HK-2 (cell line): ENCODE measurements at regions not wholly inside any gene's neighbourhood (a gene's known extent, or its start where the extent isn't known, plus 50 kb on each side); places are given as distances from the start of the nearest gene placed in this dataset.
"Not testable (repeated sequence)": the region's sequence is repeated elsewhere in the genome, so short reads cannot be mapped to it uniquely, and the experiment has no call there.

ENCODE experiments used
- DNase-seq: peaks from one replicate; pipeline ENCODE4 v3.0.0-alpha.2; 2018; ENCODE audit not compliant: unreplicated experiment

DNA sequence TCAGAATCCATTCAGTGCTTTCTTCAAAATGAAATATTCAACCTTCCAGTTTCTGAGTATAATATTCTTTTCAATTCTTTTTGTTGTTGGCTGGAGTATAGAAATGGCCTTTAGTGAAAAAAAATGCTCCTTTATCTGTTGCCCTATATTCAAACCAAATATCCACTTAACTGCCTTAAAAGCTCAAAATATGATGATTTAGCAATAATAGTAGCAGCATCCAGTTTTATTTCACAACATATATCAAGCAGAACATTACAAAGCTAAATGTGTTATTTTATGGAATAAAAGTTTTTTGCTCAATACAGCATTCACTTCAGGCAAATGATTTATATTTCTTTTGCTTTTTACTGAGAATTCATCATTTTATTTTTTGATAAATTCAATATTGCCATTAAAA, 322.4 kb upstream of the EYS start:
- DNase-seq = no peak

DNA sequence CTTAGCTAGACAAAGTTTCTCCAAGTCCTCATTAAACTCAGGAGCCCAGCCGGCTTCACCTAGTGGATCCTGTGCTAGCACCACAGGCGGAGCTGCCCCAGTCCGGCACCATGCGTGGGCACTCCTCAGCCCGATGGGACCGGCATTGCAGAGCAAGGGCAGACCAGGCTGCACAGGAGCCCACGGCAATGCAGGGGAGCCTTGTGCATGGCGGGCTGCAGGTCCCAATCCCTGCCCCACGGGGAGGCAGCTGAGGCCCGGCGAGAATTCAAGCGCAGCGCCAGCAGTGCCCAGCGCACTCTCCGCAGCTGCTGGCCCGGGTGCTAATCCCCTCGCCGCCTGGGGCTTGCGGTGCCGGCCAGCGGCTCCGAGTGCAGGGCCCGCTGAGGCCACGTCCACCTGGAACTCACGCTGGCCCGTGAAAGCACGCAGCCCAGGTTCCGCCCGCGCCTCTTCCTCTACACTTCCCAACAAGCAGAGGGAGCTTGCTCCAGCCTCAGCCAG, 292.3 kb upstream of the EYS start:
- DNase-seq = no peak

DNA sequence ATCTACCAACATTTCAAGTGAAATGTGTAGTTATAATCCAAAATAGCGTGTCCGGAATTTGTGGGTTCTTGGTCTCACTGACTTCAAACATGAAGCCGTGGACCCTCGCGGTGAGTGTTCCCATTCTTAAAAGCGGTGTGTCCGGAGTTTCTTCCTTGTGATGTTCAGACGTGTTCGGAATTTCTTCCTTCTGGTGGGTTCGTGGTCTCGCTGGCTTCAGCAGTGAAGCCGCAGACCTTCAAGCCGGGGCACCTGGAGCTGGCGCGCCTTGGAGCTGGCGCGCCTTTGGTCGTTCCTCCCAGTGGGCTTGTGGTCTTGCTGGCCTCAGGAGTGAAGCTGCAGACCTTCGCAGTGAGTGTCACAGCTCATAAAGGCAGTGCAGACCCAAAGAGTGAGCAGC, 291.5 kb upstream of the EYS start:
- no peak for DNase-seq

DNA sequence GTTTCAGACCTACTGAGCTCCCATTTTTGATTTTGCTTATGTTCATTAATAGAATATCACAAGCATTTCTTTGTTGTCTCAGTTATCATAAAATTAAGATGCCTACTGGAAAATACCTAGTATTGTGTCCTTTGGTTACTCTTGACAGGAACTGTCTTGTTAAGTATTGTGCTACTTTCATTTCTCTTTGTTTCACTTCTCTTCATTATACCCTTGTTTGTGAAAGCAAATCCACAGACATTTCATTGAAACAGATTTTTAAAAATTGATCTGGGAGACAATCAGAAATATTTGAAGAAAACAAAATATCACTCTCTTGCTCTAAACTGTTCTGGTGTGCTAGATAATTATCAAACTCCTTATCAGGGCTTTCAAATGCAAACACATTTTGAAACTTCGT, 290.5 kb upstream of the EYS start:
- no peak for DNase-seq

DNA sequence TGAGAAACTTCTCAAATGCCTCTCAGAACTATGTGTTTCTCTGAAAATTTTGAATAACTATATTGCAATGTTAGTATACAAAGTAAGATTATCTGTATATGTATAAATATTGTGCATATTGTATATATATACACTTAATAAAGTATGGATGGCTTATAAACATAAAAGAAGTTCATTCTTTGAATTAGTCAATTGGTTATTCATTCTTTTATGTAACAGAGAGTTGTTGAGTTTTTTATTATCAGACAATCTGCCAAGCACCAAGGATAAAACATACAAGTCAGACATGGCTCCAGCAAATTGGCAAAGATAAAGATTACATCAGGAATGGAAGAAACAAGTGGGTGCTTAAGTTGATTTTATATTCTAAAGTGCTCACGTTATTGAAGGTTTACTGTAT, 289.1 kb upstream of the EYS start:
- DNase-seq = no peak

DNA sequence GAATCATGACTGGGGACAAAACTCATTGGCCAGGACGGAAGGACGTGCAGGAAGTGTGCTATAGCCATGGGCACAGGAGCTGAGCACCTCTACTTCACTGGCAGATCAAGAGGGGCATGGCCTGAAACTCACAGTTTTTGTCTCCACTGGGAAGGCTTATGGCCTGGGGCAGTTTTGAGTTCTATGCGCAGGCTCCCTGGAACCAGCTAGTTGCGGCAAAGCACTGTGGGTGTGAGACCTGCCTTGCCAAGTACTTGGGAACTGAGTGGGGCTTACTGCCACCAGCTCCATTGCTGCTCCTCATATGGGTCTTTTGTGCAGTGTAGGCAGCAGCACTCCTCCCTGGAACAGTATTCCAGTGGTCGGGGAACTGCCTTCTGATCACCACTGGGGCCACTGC, 282.6 kb upstream of the EYS start:
- DNase-seq = no peak

DNA sequence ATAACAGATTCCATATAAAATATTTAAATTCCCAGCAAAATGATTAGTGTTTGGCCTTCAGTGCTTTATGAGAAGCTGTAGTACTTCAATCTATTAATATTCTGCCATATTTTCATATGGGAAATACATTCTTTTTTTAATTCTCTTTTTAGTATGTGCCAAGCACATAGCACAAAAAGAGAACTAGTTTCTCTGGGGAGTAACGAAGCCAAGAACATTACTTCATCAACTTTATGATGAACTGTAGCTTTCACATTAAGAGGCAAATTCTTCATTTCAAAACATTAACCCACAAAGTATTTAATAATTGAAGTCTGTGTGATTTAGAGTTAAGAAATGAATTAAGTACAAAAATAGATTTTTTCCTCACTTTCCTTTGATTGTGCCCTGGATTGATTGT, 281.0 kb upstream of the EYS start:
- no peak for DNase-seq

DNA sequence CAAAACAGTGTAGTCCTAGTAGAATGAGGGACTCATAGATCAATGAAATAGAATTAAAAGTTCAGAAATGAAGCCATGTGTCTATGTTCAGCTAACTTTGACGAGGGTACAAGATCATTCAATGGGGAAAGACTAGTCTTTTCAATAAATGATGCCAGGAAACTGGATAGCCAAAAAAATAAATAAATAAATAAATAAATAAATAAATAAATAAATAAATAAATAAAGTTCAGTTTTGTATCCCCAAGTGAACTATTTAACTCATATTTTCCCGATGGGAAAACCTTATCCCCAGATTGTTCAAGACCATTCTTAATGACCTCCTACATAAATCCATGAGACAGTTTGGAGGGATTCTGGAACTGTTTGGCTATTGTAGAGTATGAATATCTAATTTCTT, 277.1 kb upstream of the EYS start:
- DNase-seq = no peak

DNA sequence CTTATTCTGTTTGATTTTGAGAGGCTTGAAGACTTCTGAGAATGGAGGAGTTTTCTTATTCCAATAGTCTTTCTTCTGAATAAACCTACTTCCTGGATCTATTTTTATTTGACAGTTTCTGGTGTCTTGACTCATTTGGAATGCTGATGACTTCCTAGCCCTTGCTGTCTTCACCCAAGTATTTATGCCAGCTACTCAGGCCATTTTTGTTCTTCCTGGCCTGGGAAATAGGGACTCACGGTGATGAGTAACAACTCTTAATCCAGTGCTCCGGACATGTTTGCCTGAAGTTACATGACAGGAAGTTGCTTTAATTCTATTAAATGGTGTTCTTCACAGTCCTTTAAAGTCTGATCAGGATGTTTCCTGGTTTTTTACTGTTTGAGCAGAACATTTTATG, 272.1 kb upstream of the EYS start:
- DNase-seq = no peak

DNA sequence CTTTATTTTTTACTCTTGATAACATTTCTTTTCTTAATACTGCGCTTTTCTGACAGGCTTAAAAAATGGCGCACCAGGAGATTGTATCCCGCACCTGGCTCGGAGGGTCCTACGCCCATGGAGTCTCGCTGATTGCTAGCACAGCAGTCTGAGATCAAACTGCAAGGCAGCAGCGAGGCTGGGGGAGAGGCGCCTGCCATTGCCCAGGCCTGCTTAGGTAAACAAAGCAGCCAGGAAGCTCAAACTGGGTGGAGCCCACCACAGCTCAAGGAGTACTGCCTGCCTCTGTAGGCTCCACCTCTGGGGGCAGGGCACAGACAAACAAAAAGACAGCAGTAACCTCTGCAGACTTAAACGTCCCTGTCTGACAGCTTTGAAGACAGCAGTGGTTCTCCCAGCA, 264.2 kb upstream of the EYS start:
- DNase-seq = not testable (repeated sequence)

DNA sequence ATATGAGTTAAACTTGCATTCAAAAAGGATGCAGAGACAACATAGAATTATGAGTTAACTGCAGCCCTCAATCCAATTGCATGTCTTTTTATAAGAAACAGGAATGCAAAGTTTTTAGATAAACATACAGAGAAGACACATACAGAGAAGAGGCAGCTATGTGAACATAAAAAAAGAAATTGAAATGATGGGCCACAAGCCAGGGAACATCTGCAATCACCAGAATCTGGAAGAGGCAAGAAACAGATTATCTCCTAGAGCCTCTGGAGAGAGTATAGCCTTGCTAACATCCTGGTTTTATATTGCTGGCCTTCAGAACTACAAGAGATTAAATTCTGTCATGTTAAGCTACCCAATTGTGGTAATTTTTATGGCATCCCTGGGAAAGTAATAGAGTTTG, 257.2 kb upstream of the EYS start:
- DNase-seq = no peak

DNA sequence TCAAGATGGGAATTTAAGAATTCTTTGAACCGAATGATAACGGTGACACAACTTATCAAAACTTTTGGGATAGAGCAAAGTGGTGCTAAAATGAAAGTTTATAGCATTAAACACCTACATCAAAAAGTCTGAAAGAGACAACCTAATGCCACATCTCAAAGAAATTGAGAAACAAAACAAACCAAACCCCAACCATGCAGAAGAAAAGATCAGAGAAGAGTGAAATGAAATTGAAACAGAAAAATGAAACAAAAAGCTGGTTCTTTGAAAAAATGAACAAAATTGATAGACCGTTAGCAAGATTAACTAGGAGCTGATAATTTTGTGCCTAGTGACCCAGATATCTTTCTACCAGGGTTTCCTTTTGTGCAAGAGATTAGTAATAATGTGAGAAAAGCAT, 248.0 kb upstream of the EYS start:
- no peak for DNase-seq

DNA sequence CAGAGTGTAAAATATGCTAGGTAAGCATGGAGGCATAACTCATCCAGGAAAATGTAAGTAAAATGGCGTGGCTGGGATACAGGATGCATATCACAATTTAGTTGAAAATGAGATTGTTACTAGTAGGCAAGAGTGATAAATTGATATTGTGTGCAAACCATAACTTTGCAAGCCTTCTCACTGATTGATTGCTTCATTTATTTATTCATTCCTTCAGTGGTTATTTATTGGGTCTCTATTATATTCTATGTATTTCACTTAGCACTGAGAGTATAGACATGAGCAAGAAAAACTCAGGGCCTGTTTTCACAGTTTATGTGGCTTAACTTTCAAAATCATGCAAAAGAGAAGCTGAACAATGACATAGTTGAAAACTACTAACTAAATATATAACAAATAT, 241.0 kb upstream of the EYS start:
- DNase-seq = no peak

DNA sequence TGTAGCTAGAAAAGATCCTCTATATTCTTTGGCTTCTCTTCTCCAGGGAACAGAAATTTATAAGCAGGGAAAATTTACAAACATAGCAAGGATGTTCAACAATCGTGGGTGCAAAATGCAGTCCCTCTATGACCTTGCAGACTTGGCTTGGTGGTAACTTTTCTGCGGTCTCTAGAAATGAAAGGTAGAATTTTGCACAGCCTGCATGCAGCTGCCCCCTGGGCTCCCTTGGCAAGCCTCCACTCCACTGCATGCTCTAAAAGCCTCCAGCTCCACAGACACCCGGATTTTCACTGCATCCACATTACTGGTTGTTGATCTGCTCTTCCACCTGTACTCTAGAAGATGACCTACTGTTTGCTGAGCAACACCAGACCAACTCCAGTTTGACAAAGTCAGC, 236.5 kb upstream of the EYS start:
- no peak for DNase-seq

DNA sequence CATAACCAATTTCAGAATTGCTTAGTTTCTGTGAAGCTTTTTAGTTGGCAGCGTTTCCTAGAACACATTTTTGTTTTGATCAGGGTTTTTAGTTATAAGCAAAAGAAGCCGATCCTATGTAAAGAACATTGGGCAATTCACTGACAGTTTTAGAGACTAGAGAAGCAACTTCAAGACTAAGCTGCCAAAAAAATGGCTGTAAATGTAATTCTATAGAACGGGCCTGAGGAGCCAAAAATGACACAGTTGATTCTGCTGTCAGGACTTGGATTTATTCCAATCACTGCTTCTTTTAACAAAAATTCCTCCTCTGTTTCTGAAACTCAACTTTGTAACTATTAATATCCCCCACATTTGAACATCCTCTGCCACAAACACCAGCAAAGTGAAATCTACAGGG, 236.0 kb upstream of the EYS start:
- DNase-seq = no peak

DNA sequence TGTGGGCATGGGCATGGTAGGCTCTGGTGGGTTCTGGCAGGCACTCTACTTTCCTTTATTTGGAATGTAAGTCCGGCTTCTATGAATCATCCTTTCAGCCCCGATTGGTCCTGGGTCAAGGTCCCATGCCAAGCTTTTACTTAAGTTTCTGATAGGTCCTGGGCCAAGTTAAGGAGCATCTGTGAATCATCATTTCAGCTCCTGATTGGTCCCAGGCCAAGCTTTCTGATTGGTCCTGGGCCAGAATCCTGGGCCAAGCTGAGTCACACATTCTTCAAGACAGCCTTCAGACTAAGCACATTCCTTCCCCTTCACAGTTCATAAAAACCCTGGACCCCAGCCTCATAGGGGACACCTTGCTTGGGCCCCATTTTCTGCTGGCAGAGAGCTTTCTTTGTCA, 231.0 kb upstream of the EYS start:
- no peak for DNase-seq

DNA sequence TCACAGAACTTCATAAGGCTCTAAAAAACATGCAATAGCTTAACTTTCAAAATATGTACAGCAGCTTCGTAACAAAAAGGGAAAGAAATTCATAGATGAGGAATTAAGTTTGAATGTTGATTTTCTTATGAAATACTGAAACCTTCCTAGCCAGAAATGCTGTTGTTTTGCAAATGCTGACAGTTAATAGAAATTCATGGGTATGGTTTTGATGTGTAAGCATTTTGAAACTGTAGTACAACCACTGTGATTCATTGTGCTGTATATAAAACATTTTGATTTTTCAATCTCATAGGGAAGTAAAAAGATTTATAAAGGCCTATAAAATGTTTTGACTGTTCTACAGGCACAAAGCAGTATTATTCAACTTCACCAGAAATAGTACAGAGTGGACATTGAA, 228.4 kb upstream of the EYS start:
- DNase-seq = no peak

DNA sequence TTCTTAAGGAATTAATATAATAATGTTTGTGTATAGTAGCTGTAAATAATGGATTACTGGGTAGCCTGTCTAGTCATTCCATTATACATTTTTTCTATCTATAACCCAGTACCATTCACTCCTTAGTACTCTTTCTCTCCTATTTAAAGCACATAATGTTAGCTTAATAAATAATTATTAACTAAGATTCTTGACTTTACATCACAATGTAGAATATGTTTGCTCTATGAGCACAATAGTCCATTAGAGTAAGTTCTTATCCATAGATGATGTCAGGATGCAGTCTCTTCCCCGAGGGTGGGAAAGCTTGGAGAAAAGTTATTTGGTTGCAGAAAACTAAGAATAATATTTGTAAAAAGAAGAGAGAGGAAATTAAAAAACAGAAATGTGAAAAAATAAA, 226.4 kb upstream of the EYS start:
- no peak for DNase-seq

DNA sequence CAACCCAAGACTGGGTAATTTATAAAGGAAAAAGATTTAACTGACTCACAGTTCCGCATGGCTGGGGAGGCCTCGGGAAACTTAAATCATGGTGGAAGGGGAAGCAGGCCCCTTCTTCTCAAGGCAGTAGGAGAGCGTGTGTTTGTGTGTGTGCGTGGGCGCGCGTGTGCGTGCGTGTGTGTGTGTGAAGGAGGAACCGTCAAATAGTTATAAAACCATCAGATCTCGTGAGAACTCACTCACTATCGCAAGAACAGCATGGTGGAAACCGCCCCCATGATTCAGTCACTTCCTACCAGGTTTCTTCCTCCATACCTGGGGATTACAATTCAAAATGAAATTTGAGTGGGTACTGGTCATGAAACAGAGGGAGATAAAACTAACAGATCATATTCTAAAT, 220.1 kb upstream of the EYS start:
- no peak for DNase-seq

DNA sequence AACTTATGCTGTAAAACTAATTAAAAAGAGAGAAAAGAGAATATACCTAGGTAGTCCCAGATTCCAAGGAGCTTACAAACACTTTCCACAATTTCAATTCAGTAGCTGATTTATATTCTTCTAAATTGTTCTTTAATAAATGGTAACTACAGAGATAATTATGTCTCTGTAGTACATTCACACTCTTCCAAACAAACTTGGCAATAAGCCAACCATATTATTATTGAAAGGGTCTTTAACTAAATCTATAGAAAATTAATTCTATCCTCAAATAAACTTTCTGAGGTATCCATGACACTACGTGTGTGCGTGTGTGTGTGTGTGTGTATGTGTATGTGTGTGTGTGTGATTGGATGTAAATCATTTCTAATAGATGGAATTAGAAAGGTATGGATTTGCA, 217.4 kb upstream of the EYS start:
- no peak for DNase-seq

DNA sequence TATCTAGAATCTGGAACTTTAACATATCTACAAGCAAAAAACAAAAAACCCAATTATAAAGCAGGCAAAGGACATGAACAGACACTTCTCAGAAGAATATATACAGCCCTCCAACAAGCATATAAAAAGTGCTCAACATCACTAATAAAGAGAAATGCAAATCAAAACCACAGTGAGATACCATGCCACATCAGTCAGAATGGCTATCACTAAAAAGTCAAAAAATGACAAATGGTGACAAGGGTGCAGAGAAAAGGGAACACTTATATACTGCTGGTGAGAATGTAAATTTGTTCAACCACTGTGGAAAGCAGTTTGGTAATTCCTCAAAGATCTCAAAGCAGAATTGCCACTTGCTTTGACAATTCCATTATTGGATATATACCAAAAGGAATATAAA, 215.0 kb upstream of the EYS start:
- DNase-seq = no peak

DNA sequence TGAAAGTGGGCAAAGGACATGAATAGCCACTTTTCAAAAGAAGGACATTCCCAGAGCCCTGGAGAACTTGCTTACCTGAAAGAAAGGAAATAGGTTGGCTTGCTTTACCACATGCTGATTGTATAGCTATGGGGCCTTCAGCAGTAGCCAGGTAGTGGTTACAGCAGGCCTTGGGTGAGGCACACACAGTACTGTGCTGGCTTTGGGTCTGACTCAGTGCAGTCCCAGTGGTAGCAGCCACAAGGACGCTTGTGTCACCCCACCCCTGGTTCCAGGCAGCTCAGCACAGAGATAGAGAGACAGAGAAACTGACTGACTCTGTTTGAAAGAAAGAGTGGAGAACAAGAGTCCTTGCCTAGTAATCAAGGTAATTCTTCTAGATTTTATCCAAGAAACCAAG, 201.0 kb upstream of the EYS start:
- no peak for DNase-seq

DNA sequence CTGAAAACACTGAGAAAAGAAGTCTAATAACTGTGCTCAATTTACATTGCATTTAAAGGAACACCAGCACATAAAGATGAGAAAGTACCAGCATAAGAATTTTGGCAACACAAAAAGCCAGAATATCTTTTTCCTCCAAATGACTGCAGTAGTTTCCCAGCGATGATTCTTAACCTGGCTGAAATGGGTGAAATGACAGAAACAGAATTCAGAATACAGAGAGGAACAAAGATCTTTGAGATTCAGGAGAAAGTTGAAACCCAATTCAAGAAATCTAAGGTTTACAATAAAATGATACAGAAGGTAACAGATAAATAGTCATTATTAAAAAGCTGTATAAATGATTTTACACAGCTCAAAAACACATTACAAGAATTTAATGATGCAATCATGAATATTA, 197.0 kb upstream of the EYS start:
- DNase-seq = no peak

DNA sequence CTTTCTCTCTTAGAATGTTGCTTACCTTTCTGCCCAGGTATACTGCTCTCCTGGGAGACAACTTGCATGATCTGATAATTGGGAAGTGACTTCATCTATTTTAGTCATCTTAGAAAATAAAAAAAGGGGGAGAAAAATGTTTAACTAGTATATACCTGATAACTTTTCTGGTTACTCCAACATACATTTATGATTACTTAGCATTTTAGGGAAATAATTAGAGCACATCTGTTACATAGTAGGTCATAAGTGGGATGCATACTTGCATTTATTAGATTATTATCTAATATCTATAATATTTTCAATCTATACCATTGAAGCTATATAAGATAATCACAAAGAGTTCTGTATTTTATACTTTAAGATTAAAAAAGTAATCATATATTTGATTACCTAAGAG, 193.9 kb upstream of the EYS start:
- DNase-seq = no peak

DNA sequence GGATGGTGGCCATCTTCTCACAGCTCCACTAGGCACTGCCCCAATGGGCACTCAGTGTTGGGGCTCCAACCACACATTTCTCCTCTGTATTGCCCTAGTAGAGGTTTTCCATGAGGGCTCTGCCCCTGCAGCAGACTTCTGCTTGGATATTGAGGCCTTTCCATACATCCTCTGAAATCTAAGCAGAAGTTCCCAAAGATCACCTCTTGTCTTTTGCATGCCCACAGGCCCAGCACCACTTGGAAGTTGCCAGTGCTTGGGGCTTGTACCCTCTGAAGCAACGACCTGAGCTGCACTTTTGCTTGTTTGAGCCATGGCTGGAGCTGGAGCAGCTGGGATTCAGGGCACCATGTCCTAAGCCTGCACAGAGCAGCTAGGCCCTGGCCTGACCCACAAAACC, 189.1 kb upstream of the EYS start:
- DNase-seq = no peak
